ENCODE measurements at regions not wholly inside any gene's neighbourhood (a gene's known extent, or its start where the extent isn't known, plus 50 kb on each side); places are given as distances from the start of the nearest gene placed in this dataset.

DNA sequence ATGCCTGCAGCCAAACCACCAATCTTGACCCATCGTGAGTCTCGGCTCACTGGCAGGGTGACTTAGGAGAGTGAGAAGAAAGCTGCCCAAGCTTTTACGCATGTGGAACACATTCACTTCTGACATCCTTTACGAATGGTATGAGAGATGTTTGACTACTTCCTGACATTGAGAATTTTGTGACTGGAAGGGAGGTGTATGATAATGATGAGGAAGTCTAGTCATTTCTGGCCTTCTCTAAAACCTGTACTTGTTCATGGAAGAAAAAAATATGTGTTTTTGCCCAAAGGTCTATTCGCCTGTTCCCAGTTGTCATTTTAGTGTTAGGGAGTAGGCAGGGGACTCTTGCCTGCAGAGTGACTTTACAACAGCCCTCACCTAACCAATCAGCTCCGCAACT is 227.2 kb upstream of the ATP2B1 start:
- H2BK120ac ChIP-seq (ENCODE audit: low read depth, low read length), result no peak overlapping the region
- H3K4me3 ChIP-seq (ENCODE audit: low read length), result no peak overlapping the region
- H2BK15ac ChIP-seq (replicated peaks; ENCODE audit: low read depth), result no peak overlapping the region
- no peak overlapping the region for H3K4ac ChIP-seq (ENCODE audit: low read depth, low read length)
- no peak overlapping the region for H3K27ac ChIP-seq (ENCODE audit: low read depth, low read length)
- no peaks in the 10 kb centered on the region for H3K27me3 ChIP-seq (ENCODE audit: insufficient read depth, low read length, poor library complexity)
- no peak overlapping the region for H3K56ac ChIP-seq (ENCODE audit: low read length)
- no peak overlapping the region for H2AK5ac ChIP-seq (ENCODE audit: low read length)
- no peak overlapping the region for H2BK5ac ChIP-seq (ENCODE audit: low read length)
- no peak overlapping the region for H4K8ac ChIP-seq (ENCODE audit: low read depth, low read length)
- H3K4me1 ChIP-seq (ENCODE audit: control insufficient read depth, low read depth, low read length), result no peaks in the 10 kb centered on the region
- no peak for DNase-seq
- no peaks in the 10 kb centered on the region for H3K79me1 ChIP-seq (ENCODE audit: low read length)
- no peak overlapping the region for H3K18ac ChIP-seq (ENCODE audit: low read length)
- H3K9ac ChIP-seq (ENCODE audit: low read length), result no peak overlapping the region
- no peak overlapping the region for H3K23ac ChIP-seq (ENCODE audit: low read length)
- no peak overlapping the region for H4K5ac ChIP-seq (ENCODE audit: low read length)
- no peak overlapping the region for H3K4me2 ChIP-seq (ENCODE audit: low read length)
- no CpG with 5 or more reads among the region's 6 CpGs for WGBS (ENCODE audit: extremely low coverage, insufficient coverage, low lambda C conversion rate)
- no peaks in the 10 kb centered on the region for H3K36me3 ChIP-seq (ENCODE audit: control insufficient read depth, insufficient read depth, low read length)
- no peaks in the 10 kb centered on the region for H3K79me2 ChIP-seq (ENCODE audit: control insufficient read depth, insufficient read depth, low read length)

DNA sequence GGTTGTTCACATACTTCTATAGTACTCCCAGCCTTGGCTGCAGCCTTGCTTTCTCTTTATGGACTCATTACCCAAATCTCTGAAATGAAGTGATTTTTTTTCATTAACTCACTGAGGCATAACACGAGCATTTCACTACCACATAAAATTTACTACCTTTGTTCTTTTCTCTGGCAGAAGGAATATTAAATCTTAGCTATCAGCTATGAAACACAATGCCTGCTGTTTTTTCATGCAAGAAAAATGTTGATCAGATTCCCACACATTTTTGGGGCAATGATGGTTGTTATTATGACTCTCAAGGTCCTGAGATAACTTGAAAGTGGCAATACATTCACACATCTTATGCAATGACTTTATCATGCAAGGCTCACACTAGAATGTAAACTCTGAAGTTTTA is 225.3 kb upstream of the ATP2B1 start:
- no peaks in the 10 kb centered on the region for H3K36me3 ChIP-seq (ENCODE audit: control insufficient read depth, insufficient read depth, low read length)
- no CpG with 5 or more reads among the region's 1 CpG for WGBS (ENCODE audit: extremely low coverage, insufficient coverage, low lambda C conversion rate)
- H3K18ac ChIP-seq (ENCODE audit: low read length), result no peak overlapping the region

DNA sequence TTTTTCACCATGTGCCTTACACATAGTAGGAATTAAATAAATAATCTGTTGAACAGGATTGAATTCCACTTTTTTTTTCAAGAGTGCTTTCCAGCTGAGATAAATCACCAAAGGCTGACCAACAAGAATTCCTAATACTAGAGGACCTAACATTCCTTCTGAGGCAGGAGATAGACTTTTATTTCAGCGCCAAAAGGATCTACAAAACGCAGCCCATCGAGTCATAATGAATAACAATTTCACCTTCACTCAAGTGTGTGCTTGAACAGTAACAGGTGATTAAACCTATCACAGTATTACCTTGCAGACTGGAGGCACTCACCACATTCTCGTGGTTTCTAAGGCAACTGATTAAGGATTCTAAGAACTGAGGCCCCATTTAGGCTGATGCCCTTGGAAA is 224.3 kb upstream of the ATP2B1 start:
- Histone ChIP-seq H3K79me2 (ENCODE audit: control insufficient read depth, insufficient read depth, low read length) (no peaks in the 10 kb centered on the region), H4K5ac (ENCODE audit: low read length) (no peak overlapping the region), H3K56ac (ENCODE audit: low read length) (no peak overlapping the region), H3K18ac (ENCODE audit: low read length) (no peak overlapping the region), H3K4me1 (ENCODE audit: control insufficient read depth, low read depth, low read length) (no peaks in the 10 kb centered on the region), H3K23ac (ENCODE audit: low read length) (no peak overlapping the region), H2BK120ac (ENCODE audit: low read depth, low read length) (no peak overlapping the region), H3K4ac (ENCODE audit: low read depth, low read length) (no peak overlapping the region), H3K36me3 (ENCODE audit: control insufficient read depth, insufficient read depth, low read length) (no peaks in the 10 kb centered on the region), H3K79me1 (ENCODE audit: low read length) (no peaks in the 10 kb centered on the region), H3K9ac (ENCODE audit: low read length) (no peak overlapping the region), H4K8ac (ENCODE audit: low read depth, low read length) (no peak overlapping the region), H3K4me2 (ENCODE audit: low read length) (no peak overlapping the region), H2BK5ac (ENCODE audit: low read length) (no peak overlapping the region), H3K27ac (ENCODE audit: low read depth, low read length) (no peak overlapping the region), H2BK15ac (replicated peaks; ENCODE audit: low read depth) (no peak overlapping the region), H3K27me3 (ENCODE audit: insufficient read depth, low read length, poor library complexity) (no peaks in the 10 kb centered on the region), H3K4me3 (ENCODE audit: low read length) (no peak overlapping the region), H2AK5ac (ENCODE audit: low read length) (no peak overlapping the region)
- WGBS (ENCODE audit: extremely low coverage, insufficient coverage, low lambda C conversion rate), result no CpG with 5 or more reads among the region's 4 CpGs
- DNase-seq, result no peak

More for the DNA sequence above, 225.3 kb upstream of the ATP2B1 start:
- no peaks in the 10 kb centered on the region for H3K79me2 ChIP-seq (ENCODE audit: control insufficient read depth, insufficient read depth, low read length)
- no peak overlapping the region for H2BK5ac ChIP-seq (ENCODE audit: low read length)
- H3K27ac ChIP-seq (ENCODE audit: low read depth, low read length), result no peak overlapping the region
- no peak overlapping the region for H3K4me3 ChIP-seq (ENCODE audit: low read length)
- no peaks in the 10 kb centered on the region for H3K79me1 ChIP-seq (ENCODE audit: low read length)
- no peak overlapping the region for H3K23ac ChIP-seq (ENCODE audit: low read length)
- H4K5ac ChIP-seq (ENCODE audit: low read length), result no peak overlapping the region
- no peak overlapping the region for H3K56ac ChIP-seq (ENCODE audit: low read length)
- no peak overlapping the region for H3K4me2 ChIP-seq (ENCODE audit: low read length)
- H2BK15ac ChIP-seq (replicated peaks; ENCODE audit: low read depth), result no peak overlapping the region
- no peak overlapping the region for H3K4ac ChIP-seq (ENCODE audit: low read depth, low read length)
- no peak overlapping the region for H4K8ac ChIP-seq (ENCODE audit: low read depth, low read length)
- no peak overlapping the region for H2BK120ac ChIP-seq (ENCODE audit: low read depth, low read length)
- no peaks in the 10 kb centered on the region for H3K4me1 ChIP-seq (ENCODE audit: control insufficient read depth, low read depth, low read length)
- no peak for DNase-seq
- no peak overlapping the region for H2AK5ac ChIP-seq (ENCODE audit: low read length)
- no peaks in the 10 kb centered on the region for H3K27me3 ChIP-seq (ENCODE audit: insufficient read depth, low read length, poor library complexity)
- H3K9ac ChIP-seq (ENCODE audit: low read length), result no peak overlapping the region

DNA sequence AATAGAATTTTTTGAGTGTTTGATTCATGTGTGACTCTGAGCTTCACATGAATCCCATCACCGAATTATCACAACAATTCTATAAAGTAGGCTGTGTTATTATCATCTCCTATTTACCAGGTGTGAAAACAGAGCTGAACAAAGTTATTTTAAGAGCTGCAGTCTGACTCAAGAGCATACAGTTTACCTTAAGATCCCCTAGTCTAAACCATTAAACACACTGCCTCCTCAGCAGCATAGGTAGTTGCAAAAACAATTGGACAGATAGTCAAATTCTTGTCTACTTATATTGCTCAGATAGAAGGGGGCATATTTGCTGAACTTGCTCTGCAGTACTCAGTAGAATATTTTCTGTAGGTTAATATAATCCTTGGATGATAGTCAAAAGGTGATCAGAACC is 219.8 kb upstream of the ATP2B1 start:
- Histone ChIP-seq H2BK15ac (replicated peaks; ENCODE audit: low read depth) (no peak overlapping the region), H3K27me3 (ENCODE audit: insufficient read depth, low read length, poor library complexity) (no peaks in the 10 kb centered on the region), H3K9ac (ENCODE audit: low read length) (no peak overlapping the region), H3K56ac (ENCODE audit: low read length) (no peak overlapping the region), H3K79me1 (ENCODE audit: low read length) (no peaks in the 10 kb centered on the region), H3K4me1 (ENCODE audit: control insufficient read depth, low read depth, low read length) (no peaks in the 10 kb centered on the region), H2BK5ac (ENCODE audit: low read length) (no peak overlapping the region), H3K36me3 (ENCODE audit: control insufficient read depth, insufficient read depth, low read length) (no peaks in the 10 kb centered on the region), H3K79me2 (ENCODE audit: control insufficient read depth, insufficient read depth, low read length) (no peaks in the 10 kb centered on the region), H3K4me3 (ENCODE audit: low read length) (no peak overlapping the region), H3K23ac (ENCODE audit: low read length) (no peak overlapping the region), H3K4ac (ENCODE audit: low read depth, low read length) (no peak overlapping the region), H3K4me2 (ENCODE audit: low read length) (no peak overlapping the region), H4K5ac (ENCODE audit: low read length) (no peak overlapping the region), H4K8ac (ENCODE audit: low read depth, low read length) (no peak overlapping the region), H3K27ac (ENCODE audit: low read depth, low read length) (no peak overlapping the region), H3K18ac (ENCODE audit: low read length) (no peak overlapping the region), H2AK5ac (ENCODE audit: low read length) (no peak overlapping the region), H2BK120ac (ENCODE audit: low read depth, low read length) (no peak overlapping the region)
- no peak for DNase-seq
- WGBS (ENCODE audit: extremely low coverage, insufficient coverage, low lambda C conversion rate), result no CpG with 5 or more reads among the region's 1 CpG

DNA sequence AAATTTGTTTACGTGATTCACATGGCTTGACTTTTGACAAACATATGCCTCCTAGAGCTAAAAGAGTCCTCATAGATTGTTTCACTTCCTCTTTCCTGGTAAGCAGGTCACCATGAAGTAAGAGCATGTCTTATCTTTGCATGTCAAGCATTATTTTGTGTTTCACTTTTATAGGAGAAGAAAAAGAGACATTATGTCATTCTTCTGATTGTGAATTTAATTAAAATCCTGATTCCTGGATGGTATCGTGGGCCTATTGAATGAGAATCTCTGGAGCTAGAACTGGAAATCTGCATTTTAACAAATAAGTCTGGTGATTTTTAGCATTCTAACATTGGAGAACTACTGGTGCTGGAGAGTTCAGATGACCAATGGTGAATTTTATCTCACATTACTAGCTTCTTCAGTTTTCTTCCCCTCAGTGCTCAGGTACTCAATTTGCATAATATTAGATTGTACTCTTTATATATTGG is 218.6 kb upstream of the ATP2B1 start:
- Histone ChIP-seq H3K56ac (ENCODE audit: low read length) (no peak overlapping the region), H3K79me2 (ENCODE audit: control insufficient read depth, insufficient read depth, low read length) (no peaks in the 10 kb centered on the region), H3K18ac (ENCODE audit: low read length) (no peak overlapping the region), H3K79me1 (ENCODE audit: low read length) (no peaks in the 10 kb centered on the region), H3K27me3 (ENCODE audit: insufficient read depth, low read length, poor library complexity) (no peaks in the 10 kb centered on the region), H2BK5ac (ENCODE audit: low read length) (no peak overlapping the region), H3K27ac (ENCODE audit: low read depth, low read length) (no peak overlapping the region), H3K9ac (ENCODE audit: low read length) (no peak overlapping the region), H3K4me2 (ENCODE audit: low read length) (no peak overlapping the region), H2AK5ac (ENCODE audit: low read length) (no peak overlapping the region), H3K4me3 (ENCODE audit: low read length) (no peak overlapping the region), H4K5ac (ENCODE audit: low read length) (no peak overlapping the region), H3K23ac (ENCODE audit: low read length) (no peak overlapping the region), H3K4me1 (ENCODE audit: control insufficient read depth, low read depth, low read length) (no peaks in the 10 kb centered on the region), H3K4ac (ENCODE audit: low read depth, low read length) (no peak overlapping the region), H4K8ac (ENCODE audit: low read depth, low read length) (no peak overlapping the region), H3K36me3 (ENCODE audit: control insufficient read depth, insufficient read depth, low read length) (no peaks in the 10 kb centered on the region), H2BK15ac (replicated peaks; ENCODE audit: low read depth) (no peak overlapping the region), H2BK120ac (ENCODE audit: low read depth, low read length) (no peak overlapping the region)
- WGBS (ENCODE audit: extremely low coverage, insufficient coverage, low lambda C conversion rate), result no CpG with 5 or more reads among the region's 2 CpGs
- DNase-seq, result no peak

DNA sequence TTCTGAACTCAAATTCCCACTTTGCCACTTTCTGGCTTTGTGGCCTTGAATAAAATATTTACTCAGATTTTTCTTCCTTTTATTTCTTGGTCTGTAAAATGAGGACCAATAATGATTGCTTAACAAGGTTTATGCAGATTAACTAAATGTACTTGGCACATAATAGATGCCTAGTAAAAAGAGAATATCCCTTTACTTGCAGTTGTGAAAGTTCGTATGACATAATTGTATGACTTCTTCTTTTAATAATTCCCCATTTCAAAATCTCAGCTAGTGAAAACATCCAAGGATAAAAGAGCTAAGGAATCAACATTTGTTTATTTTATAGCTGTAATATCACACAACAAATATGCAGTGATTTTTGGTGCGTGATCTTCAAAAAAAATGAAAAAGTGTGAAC is 215.6 kb upstream of the ATP2B1 start:
- no peak overlapping the region for H3K27ac ChIP-seq (ENCODE audit: low read depth, low read length)
- H4K8ac ChIP-seq (ENCODE audit: low read depth, low read length), result no peak overlapping the region
- no peaks in the 10 kb centered on the region for H3K79me2 ChIP-seq (ENCODE audit: control insufficient read depth, insufficient read depth, low read length)
- H3K18ac ChIP-seq (ENCODE audit: low read length), result no peak overlapping the region
- H4K5ac ChIP-seq (ENCODE audit: low read length), result no peak overlapping the region
- no peak overlapping the region for H2BK15ac ChIP-seq (replicated peaks; ENCODE audit: low read depth)
- no peak overlapping the region for H3K4ac ChIP-seq (ENCODE audit: low read depth, low read length)
- no peaks in the 10 kb centered on the region for H3K27me3 ChIP-seq (ENCODE audit: insufficient read depth, low read length, poor library complexity)
- H3K4me2 ChIP-seq (ENCODE audit: low read length), result no peak overlapping the region
- no peak overlapping the region for H2BK120ac ChIP-seq (ENCODE audit: low read depth, low read length)
- no peak overlapping the region for H3K23ac ChIP-seq (ENCODE audit: low read length)
- H3K9ac ChIP-seq (ENCODE audit: low read length), result no peak overlapping the region
- H3K36me3 ChIP-seq (ENCODE audit: control insufficient read depth, insufficient read depth, low read length), result no peaks in the 10 kb centered on the region
- H3K56ac ChIP-seq (ENCODE audit: low read length), result no peak overlapping the region
- H3K79me1 ChIP-seq (ENCODE audit: low read length), result no peaks in the 10 kb centered on the region
- no peak overlapping the region for H2BK5ac ChIP-seq (ENCODE audit: low read length)
- H3K4me1 ChIP-seq (ENCODE audit: control insufficient read depth, low read depth, low read length), result no peaks in the 10 kb centered on the region
- no peak overlapping the region for H2AK5ac ChIP-seq (ENCODE audit: low read length)
- WGBS (ENCODE audit: extremely low coverage, insufficient coverage, low lambda C conversion rate), result no CpG with 5 or more reads among the region's 2 CpGs
- H3K4me3 ChIP-seq (ENCODE audit: low read length), result no peak overlapping the region
- no peak for DNase-seq

Data from mesendoderm (in vitro differentiated cells).